Loucy (cell line): ENCODE measurements at regions not wholly inside any gene's neighbourhood (a gene's known extent, or its start where the extent isn't known, plus 50 kb on each side); places are given as distances from the start of the nearest gene placed in this dataset.

Experiments
- H2AFZ ChIP-seq: fragments of 200-600 bp; sonication (generic); 2 replicates; pipeline ENCODE4 v1.6.0; 2016; ENCODE audit warnings: antibody characterized with exemption, mild to moderate bottlenecking, low read length, moderate library complexity
- H3F3A ChIP-seq: fragments of 200-600 bp; 2 replicates; pipeline ENCODE4 v1.6.0; 2016; ENCODE audit warnings: antibody characterized with exemption, low read depth, mild to moderate bottlenecking
- H3K27me3 ChIP-seq: fragments of 200-600 bp; sonication (generic); 2 replicates; pipeline ENCODE4 v1.6.1; 2014; ENCODE audit warnings: low read length, mild to moderate bottlenecking; ENCODE audit not compliant: insufficient read depth, poor library complexity, severe bottlenecking
- H3K36me3 ChIP-seq: fragments of 200-600 bp; sonication (generic); 2 replicates; pipeline ENCODE4 v1.6.1; 2016; ENCODE audit warnings: low read length; ENCODE audit not compliant: insufficient read depth
- H3K4me1 ChIP-seq: fragments of 200-600 bp; sonication (generic); 2 replicates; pipeline ENCODE4 v1.5.1; 2014; ENCODE audit warnings: low read length, mild to moderate bottlenecking; ENCODE audit not compliant: insufficient read depth, poor library complexity, severe bottlenecking
- H3K4me2 ChIP-seq: fragments of 200-600 bp; sonication (generic); 2 replicates; pipeline ENCODE4 v1.6.0; 2014; ENCODE audit warnings: antibody characterized with exemption, low read length, low read depth, mild to moderate bottlenecking; ENCODE audit not compliant: poor library complexity, severe bottlenecking
- H3K4me3 ChIP-seq: fragments of 200-600 bp; sonication (generic); 2 replicates; pipeline ENCODE4 v1.5.1; 2014; ENCODE audit warnings: low read length, mild to moderate bottlenecking, mixed read lengths; ENCODE audit not compliant: poor library complexity, severe bottlenecking
- H3K79me2 ChIP-seq: fragments of 200-600 bp; sonication (generic); 2 replicates; pipeline ENCODE4 v1.6.1; 2014; ENCODE audit warnings: low read length; ENCODE audit not compliant: insufficient read depth
- H3K9ac ChIP-seq: fragments of 200-600 bp; sonication (generic); 2 replicates; pipeline ENCODE4 v1.6.0; 2014; ENCODE audit warnings: mild to moderate bottlenecking, low read depth, low read length, moderate library complexity; ENCODE audit not compliant: poor library complexity, severe bottlenecking
- H3K9me2 ChIP-seq: fragments of 200-600 bp; sonication (generic); replicated peaks from 2 replicates; pipeline ENCODE4 v1.6.1; 2016; ENCODE audit warnings: low read depth, low read length, mixed read lengths
- H3K9me3 ChIP-seq: fragments of 200-600 bp; sonication (generic); 2 replicates; pipeline ENCODE4 v1.6.1; 2014; ENCODE audit warnings: mild to moderate bottlenecking, antibody characterized with exemption, low read length, low read depth; ENCODE audit not compliant: insufficient read depth
- H4K20me1 ChIP-seq: fragments of 200-600 bp; sonication (generic); 2 replicates; pipeline ENCODE4 v1.6.0; 2014; ENCODE audit warnings: antibody characterized with exemption, low read length, mild to moderate bottlenecking; ENCODE audit not compliant: insufficient read depth, poor library complexity, severe bottlenecking
- CTCF ChIP-seq: fragments of 200-600 bp; sonication (generic); conservative IDR thresholded peaks from 2 replicates; pipeline ENCODE4 v1.5.1; 2014; ENCODE audit warnings: mild to moderate bottlenecking, antibody characterized with exemption, low read length
- EZH2phosphoT487 ChIP-seq: fragments of 200-600 bp; IDR thresholded peaks from 2 replicates; pipeline ENCODE4 v1.6.1; 2018; ENCODE audit warnings: antibody characterized with exemption, mild to moderate bottlenecking, moderate library complexity, borderline replicate concordance

DNA sequence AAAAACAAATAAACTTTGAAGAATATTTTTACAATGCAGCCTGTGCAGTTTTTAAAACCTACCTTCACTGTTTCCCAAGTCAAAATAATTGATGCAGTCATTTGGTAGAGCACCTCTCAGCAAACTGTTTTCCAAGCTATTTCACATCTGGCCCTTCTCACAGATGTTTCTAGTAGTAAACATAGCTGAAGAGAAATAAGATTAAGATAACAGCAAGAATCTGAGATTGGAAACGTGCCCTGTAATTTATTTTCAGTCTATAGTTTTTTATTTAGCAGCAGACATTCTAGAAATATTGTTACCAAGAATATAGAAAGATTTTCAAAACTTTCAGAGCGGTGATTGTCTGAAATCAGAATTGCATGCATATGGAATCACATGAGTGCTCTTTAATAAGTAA is 440.2 kb downstream of the TRIB2 start:
- Histone ChIP-seq H3F3A (no peaks in the 10 kb centered on the region), H3K27me3 (no peaks in the 10 kb centered on the region), H4K20me1 (no peaks in the 10 kb centered on the region), H3K36me3 (no peaks in the 10 kb centered on the region), H2AFZ (no peak overlapping the region), H3K9me3 (no peaks in the 10 kb centered on the region), H3K4me1 (no peaks in the 10 kb centered on the region), H3K9me2 (no peaks in the 10 kb centered on the region), H3K79me2 (no peaks in the 10 kb centered on the region), H3K4me3 (no peak overlapping the region), H3K4me2 (no peak overlapping the region), H3K9ac (no peak overlapping the region)
- TF ChIP-seq CTCF, result no peak
- no peak for TF ChIP-seq EZH2phosphoT487

GRCh38 chr2:13158466-13158865 is 441.7 kb downstream of the TRIB2 start:
- Histone ChIP-seq H4K20me1 (no peaks in the 10 kb centered on the region), H3K27me3 (no peaks in the 10 kb centered on the region), H3K9me2 (no peaks in the 10 kb centered on the region), H3K9me3 (no peaks in the 10 kb centered on the region), H3K79me2 (no peaks in the 10 kb centered on the region), H2AFZ (no peak overlapping the region), H3K4me3 (no peak overlapping the region), H3K4me2 (no peak overlapping the region), H3K36me3 (no peaks in the 10 kb centered on the region), H3F3A (no peaks in the 10 kb centered on the region), H3K9ac (no peak overlapping the region), H3K4me1 (no peaks in the 10 kb centered on the region)
- no peak for TF ChIP-seq CTCF
- no peak for TF ChIP-seq EZH2phosphoT487

- no peaks in the 10 kb centered on the region for H3K9me2 ChIP-seq
- TF ChIP-seq EZH2phosphoT487 (no peak), CTCF (no peak)
- no peaks in the 10 kb centered on the region for H3K27me3 ChIP-seq
- no peak overlapping the region for H3K9ac ChIP-seq
- H3K36me3 ChIP-seq, result no peaks in the 10 kb centered on the region
- H3K4me2 ChIP-seq, result no peak overlapping the region
- no peaks in the 10 kb centered on the region for H3K4me1 ChIP-seq
- H3K4me3 ChIP-seq, result no peak overlapping the region
- no peaks in the 10 kb centered on the region for H3F3A ChIP-seq
- H4K20me1 ChIP-seq, result no peaks in the 10 kb centered on the region
- H3K79me2 ChIP-seq, result no peaks in the 10 kb centered on the region
- H2AFZ ChIP-seq, result no peak overlapping the region
- no peaks in the 10 kb centered on the region for H3K9me3 ChIP-seq
These were observed 464.0 kb downstream of the TRIB2 start for GRCh38 chr2:13180729-13181128.
